EH (cell line): ENCODE measurements at regions not wholly inside any gene's neighbourhood (a gene's known extent, or its start where the extent isn't known, plus 50 kb on each side); places are given as distances from the start of the nearest gene placed in this dataset.

ENCODE experiments used
- DNase-seq: peaks from one replicate; pipeline ENCODE4 v3.0.0-alpha.2; 2015; ENCODE audit warnings: low read depth

GRCh38 chr2:71812736-71813135 lies 334.9 kb downstream of the CYP26B1 start:
- no peak for DNase-seq

DNA sequence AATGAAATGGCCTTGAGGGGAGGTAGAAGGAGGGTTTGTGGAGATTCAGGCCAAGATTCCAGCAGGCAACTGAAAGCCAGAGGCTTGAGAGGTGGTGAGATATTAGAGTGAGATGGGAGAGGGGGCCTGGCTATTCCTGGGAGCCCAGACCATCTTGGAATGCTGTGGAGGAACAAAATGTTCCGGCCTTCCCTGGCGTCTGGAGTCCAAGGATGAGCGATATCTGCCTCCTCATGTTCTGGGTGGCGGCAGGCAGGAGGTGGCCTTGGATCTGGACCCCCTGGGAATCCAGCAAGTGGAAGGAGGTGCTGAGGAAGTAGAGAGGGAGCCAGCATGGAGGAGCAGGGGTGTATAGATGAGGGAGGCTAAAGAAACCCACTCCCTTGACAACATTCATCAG lies 335.9 kb downstream of the CYP26B1 start:
- DNase-seq = no peak

DNA sequence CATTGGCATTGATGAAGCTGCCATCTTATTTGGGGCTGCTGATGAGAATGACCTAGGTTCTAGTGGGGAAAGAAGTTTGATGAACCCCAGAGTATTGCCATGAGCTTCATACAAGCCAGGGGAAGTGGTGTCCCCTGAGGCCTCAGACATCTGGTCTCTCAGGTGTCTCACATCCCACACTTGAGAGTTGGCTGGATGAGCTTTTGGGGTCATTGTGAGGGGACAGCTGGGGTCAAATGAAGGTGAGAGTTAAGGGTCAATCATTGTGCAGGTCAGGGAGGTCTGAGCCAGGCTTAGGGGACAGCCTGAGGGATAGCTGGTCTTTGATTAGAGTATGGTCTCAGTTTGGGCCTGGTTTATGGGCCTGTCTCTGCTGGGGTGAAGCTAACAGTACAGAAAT lies 336.5 kb downstream of the CYP26B1 start:
- DNase-seq = no peak

DNA sequence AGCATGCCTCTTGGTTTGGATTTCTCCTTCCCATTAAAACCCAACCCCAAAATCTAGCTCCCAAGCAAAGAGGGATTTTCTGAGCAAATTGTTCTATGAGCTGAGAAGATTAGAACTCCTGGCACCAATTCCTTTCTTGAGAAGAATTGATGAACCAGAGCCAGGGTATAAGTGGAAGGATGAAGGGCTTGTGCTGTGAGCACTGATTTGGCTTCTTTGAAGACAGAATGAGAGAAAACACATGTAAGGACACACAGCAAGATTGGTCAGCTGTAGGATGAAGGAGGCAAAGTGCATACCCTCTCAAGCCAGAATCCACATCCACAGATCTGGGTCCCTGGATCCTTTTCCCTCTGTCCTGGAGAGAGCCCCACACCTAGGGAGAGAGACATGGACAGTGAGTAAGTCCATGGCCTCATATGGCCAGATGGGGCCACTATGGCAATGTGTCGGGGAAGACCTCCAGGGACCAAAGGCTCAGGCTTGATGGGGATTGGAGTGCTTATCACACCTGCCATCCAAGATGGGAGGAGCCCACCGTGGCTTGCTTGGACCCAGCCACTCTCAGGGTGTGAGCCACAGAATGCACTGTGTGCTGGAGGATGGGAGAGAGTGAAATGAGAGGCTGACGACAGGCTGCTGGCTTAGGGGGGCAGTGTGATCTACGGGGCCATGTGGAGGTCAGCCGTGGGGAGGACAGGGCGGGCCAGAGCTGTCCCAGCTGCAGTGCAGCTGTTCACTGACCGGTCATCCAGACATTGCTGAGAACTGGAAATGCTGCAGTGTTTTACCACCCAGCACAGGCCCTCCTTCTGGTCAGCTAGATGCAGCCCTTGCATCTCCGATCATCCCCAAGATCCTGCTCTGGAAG lies 339.8 kb downstream of the CYP26B1 start:
- no peak for DNase-seq

DNA sequence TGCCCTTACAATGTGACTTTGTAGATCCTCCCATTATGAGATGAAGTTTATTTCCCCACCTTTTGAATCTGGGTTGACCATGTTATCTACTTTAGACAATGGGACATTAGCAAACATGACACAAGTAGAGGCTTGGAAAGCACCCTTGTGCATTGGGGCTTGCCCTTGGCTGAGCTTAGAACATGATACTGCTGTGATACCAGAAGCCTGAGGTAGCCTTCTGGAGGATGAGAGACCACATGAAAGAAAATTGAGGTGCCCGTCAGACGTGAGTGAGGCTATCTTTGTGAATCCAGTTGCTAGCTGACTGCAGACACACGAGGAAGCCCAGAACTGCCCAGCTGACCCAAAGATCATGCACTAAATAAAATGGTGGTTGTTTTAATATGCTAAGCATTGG lies 341.2 kb downstream of the CYP26B1 start:
- no peak for DNase-seq

GRCh38 chr2:71804281-71804751 lies 343.3 kb downstream of the CYP26B1 start:
- DNase-seq = peak; percentile 73

- no peak for DNase-seq
Measured at GRCh38 chr2:71803398-71803797, 344.3 kb downstream of the CYP26B1 start.

GRCh38 chr2:71802556-71802955 lies 345.1 kb downstream of the CYP26B1 start:
- DNase-seq = no peak

GRCh38 chr2:71801969-71802368 lies 345.7 kb downstream of the CYP26B1 start:
- DNase-seq = peak; percentile 70

DNA sequence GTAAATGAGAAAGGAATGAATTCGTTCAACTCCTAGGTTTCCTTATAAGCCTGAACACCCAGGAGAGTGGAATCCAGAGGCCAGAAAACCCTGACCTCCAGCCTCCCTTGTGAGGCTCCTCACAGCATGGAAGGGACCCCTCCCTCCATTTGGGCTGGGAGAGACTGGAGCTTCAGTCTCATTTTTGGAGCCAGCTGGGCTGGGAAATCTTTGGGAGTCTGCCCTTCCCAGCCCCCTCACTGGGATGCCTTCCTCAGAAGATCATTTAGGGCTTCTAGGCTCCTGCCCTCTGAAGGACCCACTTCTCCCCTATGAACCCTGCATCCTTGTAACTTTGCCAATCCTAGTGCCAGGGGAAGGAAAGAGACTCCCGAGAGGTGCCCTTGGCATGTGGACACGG lies 346.1 kb downstream of the CYP26B1 start:
- DNase-seq = no peak

DNA sequence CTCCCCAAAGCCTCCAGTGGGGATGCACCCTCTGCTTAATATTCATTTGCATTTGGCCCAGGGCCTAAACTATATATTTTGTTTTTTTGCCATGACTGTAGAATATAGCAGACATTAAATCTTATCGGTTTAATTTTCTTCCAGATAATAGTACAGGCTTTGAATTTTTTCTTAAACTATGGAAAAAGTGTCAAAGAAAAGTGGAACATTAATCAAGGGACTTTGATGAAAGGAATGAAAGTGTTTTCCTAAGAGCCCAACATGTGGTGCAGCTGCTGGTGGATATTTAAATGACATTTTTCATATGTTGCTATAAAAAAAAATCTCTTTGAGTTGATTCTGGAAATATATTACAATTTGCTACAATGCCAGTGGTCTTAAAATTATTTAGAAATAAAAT lies 346.8 kb downstream of the CYP26B1 start:
- no peak for DNase-seq

DNA sequence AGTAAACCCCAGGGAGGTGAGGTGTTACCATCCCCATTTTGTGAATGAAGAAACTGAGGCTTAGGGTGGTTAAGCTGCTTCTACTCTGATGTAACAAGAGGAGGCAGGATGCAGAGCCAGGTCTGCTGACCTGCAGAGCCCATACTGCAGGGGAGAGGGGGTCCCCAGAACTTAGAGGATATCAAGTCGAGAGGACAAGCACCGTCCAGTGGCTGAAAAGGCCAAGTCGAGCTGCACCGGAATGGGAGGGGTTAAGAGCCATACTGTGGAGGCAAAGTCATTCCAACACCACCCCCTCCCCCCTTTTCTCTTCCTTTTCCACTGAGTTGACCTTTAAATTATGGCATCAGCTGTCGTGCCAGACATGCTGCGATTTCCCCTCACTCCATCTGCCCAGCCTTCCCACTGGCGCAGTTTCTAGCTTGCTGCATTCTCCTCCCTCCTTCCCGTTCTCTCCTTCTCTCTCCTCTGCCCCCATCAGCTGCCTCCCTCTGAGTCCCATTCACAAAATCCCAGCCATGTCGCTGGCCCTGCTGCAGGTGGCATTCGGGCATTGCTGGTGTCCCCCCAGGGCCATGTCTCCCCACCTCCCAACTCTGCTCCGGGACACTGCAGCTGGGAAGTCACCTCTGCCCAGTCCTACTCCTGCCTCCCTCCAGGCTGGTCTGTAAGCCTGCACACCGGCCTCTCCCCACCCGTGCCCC lies 346.9 kb downstream of the DYSF start:
- DNase-seq = no peak

DNA sequence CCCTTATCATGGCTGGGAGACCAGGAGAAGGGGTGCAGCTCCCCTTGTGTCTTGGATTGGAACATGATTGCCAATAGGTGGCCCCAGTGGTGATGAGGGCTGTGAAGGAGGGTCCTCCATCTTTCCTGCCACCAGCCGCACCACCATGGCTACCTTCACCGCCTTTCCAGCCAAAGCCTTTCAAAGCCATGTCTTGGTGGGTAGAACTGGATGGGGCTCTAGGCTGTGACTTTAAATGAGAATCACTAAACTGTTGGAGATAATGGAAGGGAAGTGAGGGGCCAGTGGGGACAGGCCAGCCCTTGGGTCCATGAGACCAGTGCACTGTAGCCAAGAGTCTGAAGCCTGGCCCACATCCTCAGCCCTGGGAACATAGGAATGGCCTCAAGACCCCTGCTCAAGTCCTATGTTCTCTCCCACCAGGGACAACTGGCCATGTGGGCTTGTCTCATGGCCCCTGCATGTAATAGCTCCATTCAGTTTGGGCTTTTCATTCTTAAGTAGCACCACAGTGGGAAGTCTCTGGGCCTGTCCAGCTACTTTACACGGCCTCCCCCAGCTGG lies 345.7 kb downstream of the DYSF start:
- DNase-seq = no peak

DNA sequence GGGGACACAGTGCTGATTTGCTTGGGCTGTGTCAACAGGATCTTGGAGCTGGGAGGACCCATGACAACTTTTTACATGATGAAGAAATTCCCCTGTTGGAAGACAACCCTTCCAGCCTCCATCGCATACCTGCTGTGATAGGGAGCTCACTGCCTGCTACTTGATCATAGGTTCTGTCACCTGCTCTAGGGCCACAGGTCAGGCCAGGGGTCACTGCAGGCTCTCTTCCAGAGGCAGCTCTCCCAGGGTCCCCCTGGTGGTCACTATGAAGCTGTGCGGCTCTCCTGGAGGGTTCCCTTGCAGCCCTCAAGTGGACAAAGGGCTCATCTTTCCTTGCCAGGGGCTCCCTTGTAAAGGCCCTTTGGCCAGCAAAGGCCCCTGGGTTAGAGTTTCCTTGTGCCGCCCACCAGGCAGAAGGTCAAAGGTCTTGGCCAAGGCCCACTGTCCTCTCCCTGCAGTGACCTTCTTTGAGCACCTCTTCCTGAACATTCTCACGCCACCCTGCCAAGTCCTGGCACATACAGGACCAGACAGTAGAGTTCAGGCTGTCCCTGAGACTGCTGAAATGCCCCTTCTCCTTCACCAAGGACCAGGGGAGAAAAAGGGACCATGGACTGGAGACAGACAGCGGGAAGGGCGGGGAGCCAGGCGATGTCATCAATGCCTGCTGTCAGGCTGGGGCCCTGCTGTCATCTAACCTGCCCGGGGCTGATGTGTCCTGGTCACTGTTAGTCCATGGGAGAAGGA lies 345.1 kb downstream of the DYSF start:
- peak; percentile 52 for DNase-seq

DNA sequence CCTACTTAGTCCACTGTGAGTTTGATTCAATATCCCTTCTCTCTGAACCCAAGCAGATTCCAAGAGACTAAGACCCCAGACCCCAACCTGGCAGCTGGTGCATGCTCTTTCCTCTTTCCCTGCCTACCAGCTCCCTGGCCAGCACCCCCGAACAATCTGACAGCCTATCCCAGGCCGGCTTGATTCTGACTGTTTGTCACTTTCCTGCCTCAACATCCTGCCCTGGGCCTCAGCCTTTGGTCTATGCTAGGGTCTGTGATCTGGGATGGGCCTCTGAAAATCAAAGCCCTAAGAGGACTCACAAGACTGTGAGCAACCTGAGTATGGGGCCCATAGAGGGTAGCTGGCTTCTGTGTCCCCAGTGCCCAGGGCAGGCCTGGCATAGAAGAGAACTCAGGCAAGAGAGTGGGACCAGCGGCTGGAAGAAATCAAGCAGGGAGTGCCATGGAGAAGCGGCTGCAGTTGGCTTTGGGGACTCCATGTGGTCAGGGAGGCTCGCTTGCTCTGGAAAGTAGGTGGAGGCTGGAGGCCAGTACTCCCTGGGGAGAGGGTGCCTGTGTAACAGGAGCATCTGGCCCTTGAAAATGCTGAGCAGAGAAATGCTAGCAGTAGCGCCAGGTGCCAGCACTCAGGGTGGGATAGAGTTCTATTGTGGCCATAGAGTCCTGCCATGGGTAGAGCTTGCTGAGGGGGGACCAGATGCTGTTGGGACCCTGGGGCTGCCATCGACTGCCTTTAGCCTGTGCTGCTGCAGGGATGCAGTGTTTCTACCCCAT lies 343.9 kb downstream of the DYSF start:
- DNase-seq = no peak

DNA sequence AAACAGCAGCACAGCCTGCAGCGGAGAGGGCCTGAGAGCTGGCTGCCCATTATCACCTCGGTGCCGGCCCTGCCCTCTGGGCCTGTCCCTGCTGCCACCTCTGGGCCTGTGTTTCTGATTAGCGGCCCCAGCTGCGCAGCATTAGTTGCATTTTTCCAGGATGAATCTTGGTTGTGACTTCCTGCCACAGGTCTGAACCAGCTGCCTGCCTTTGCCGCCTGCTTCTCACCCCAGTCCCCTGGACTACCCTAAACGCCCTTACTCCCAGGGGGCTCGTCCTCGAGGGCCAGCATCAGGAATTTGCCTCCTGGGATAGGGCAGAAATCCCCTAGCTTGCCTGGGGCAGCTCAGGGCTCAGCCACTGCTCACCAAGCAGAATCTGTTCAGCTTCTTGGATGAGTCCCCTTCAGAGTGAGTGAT lies 342.8 kb downstream of the DYSF start:
- peak; percentile 91 for DNase-seq

- no peak for DNase-seq
Measured at GRCh38 chr2:71795486-71795885, 342.1 kb downstream of the DYSF start.

- no peak for DNase-seq
Measured at GRCh38 chr2:71794611-71795010, 341.2 kb downstream of the DYSF start.

- no peak for DNase-seq
Measured at GRCh38 chr2:71793926-71794325, 340.6 kb downstream of the DYSF start.

DNA sequence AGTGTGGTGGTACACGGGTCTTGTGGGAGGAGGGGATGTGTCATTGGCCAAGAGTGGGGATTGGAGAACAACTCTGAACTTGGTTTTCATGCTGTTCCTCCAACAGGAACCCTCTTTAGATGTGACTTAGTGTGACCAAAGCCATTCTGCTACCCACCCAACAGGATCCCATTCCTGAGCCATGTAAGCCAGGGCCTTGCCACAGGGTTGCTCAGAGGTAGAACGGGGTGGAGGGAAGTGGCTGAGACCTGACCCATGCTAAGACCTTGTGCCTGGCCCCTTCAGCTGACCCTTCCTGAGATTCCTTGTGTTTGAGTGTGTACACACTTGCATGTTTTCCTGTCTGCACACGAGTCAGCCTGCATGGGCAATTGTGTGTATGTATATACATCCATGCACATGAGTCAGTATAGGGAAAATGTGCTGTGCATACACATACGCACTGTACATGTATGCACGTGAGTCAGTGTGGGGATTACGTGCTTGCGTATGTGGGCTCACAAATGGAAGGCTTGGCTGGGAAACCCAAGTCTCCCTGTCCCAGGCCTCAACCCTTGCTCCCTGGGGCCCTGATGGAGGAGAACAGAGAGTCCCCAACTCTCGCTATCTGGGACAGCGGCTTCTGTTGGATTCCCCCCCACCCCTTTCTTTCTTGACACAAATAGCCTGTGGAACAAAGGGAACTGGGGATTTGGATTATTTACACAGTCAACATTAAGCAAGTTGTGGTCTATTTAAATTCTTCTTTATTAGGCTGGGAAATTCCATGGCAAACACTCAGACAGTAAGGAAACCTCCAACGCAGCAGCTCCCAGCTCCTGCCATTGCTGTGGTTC lies 339.8 kb downstream of the DYSF start:
- peak; percentile 88 for DNase-seq
